Activated CD4-positive, alpha-beta T cell treated with anti-CD3 and anti-CD28 coated beads for 24 hours (primary cell): ENCODE measurements at regions not wholly inside any gene's neighbourhood (a gene's known extent, or its start where the extent isn't known, plus 50 kb on each side); places are given as distances from the start of the nearest gene placed in this dataset.

Source experiments
- DNase-seq, 2 donors: peaks; one replicate each; pipeline ENCODE4 v3.0.0-alpha.2; 2020; ENCODE audit warnings: low read depth in 2 of 2

- no peak for DNase-seq
Observed at GRCh38 chr13:105073041-105073440, 1462.4 kb downstream of the EFNB2 start.

GRCh38 chr13:105070452-105070851, 1465.0 kb downstream of the EFNB2 start:
- DNase-seq, result no peak

- DNase-seq, result no peak
Observed at GRCh38 chr13:105069106-105069505, 1466.4 kb downstream of the EFNB2 start.

GRCh38 chr13:105063676-105064075, 1471.8 kb downstream of the EFNB2 start:
- no peak for DNase-seq

GRCh38 chr13:105059786-105060185, 1475.7 kb downstream of the EFNB2 start:
- no peak for DNase-seq

GRCh38 chr13:105058517-105058916, 1476.9 kb downstream of the EFNB2 start:
- no peak for DNase-seq

GRCh38 chr13:105052711-105053110, 1482.8 kb downstream of the EFNB2 start:
- no peak for DNase-seq

- DNase-seq, result no peak
Observed at GRCh38 chr13:105050686-105051085, 1484.8 kb downstream of the EFNB2 start.

- DNase-seq, result no peak
Observed at GRCh38 chr13:105048677-105049076, 1486.8 kb downstream of the EFNB2 start.

- no peak for DNase-seq
Observed at GRCh38 chr13:105047676-105048295, 1487.7 kb downstream of the EFNB2 start.

- DNase-seq, result no peak
Observed at GRCh38 chr13:105037110-105037509, 1498.4 kb downstream of the EFNB2 start.

GRCh38 chr13:105035092-105035491, 1500.4 kb downstream of the EFNB2 start:
- no peak for DNase-seq

GRCh38 chr13:105033999-105034398, 1501.5 kb downstream of the EFNB2 start:
- no peak for DNase-seq

- DNase-seq, result no peak
Observed at GRCh38 chr13:105031306-105031705, 1504.2 kb downstream of the EFNB2 start.

- DNase-seq, result no peak
Observed at GRCh38 chr13:105030851-105031250, 1504.6 kb downstream of the EFNB2 start.

- no peak for DNase-seq
Observed at GRCh38 chr13:105019073-105019472, 1516.4 kb downstream of the EFNB2 start.

GRCh38 chr13:105016266-105016665, 1519.2 kb downstream of the EFNB2 start:
- no peak for DNase-seq

GRCh38 chr13:105008604-105009003, 1526.9 kb downstream of the EFNB2 start:
- DNase-seq, result no peak

GRCh38 chr13:105007166-105007808, 1528.2 kb downstream of the EFNB2 start:
- DNase-seq, result no peak

- DNase-seq, result no peak
Observed at GRCh38 chr13:104996022-104996421, 1539.4 kb downstream of the EFNB2 start.

- DNase-seq, result no peak
Observed at GRCh38 chr13:104993708-104994107, 1541.8 kb downstream of the EFNB2 start.

GRCh38 chr13:104987621-104988020, 1547.8 kb downstream of the EFNB2 start:
- DNase-seq, result no peak

- DNase-seq, result peak; percentile 3 to 15
Observed at GRCh38 chr13:104984296-104984818, 1551.1 kb downstream of the EFNB2 start.
